CD14-positive monocyte (primary cell): ENCODE measurements at regions not wholly inside any gene's neighbourhood (a gene's known extent, or its start where the extent isn't known, plus 50 kb on each side); places are given as distances from the start of the nearest gene placed in this dataset.
"Not testable (repeated sequence)": the region's sequence is repeated elsewhere in the genome, so short reads cannot be mapped to it uniquely, and the experiment has no call there.

Experiments
- DNase-seq, 3 donors: peaks; one replicate each; pipeline ENCODE4 v3.0.0-alpha.2; 2011 to 2022
- H2AFZ ChIP-seq: 2 replicates; pipeline ENCODE4 v1.6.0; 2012; ENCODE audit warnings: mild to moderate bottlenecking, low read depth, low read length, inconsistent platforms; ENCODE audit not compliant: insufficient read depth, poor library complexity, severe bottlenecking
- H3K27ac ChIP-seq, 2 donors: 1 replicate in 1 of 2; 2 replicates in 1 of 2; pipeline ENCODE4 v1.5.1; 2012 to 2013; ENCODE audit warnings: low read length in 2 of 2, control low read depth in 1 of 2, inconsistent platforms in 1 of 2, low read depth in 1 of 2, mild to moderate bottlenecking in 1 of 2
- H3K27me3 ChIP-seq, 2 donors: one replicate each; pipeline versions ENCODE4 v1.6.0 to v1.6.1; 2011 to 2013; ENCODE audit warnings: low read length in 2 of 2; ENCODE audit not compliant: control insufficient read depth in 2 of 2, insufficient read depth in 2 of 2
- H3K36me3 ChIP-seq, 2 donors: replicated peaks in 1 of 2; 1 replicate in 1 of 2; 2 replicates in 1 of 2; pipeline versions ENCODE4 v1.5.1 to v1.6.1; 2012 to 2013; ENCODE audit warnings: low read length in 2 of 2, control low read depth in 1 of 2, inconsistent platforms in 1 of 2, mild to moderate bottlenecking in 1 of 2; ENCODE audit not compliant: insufficient read depth in 2 of 2, control insufficient read depth in 1 of 2
- H3K4me1 ChIP-seq, 2 donors: 1 replicate in 1 of 2; 2 replicates in 1 of 2; pipeline versions ENCODE4 v1.5.1 to v1.6.1; 2012 to 2013; ENCODE audit warnings: low read length in 2 of 2, control low read depth in 1 of 2, inconsistent platforms in 1 of 2, mild to moderate bottlenecking in 1 of 2, moderate library complexity in 1 of 2; ENCODE audit not compliant: insufficient read depth in 2 of 2, control insufficient read depth in 1 of 2
- H3K4me2 ChIP-seq: replicated peaks from 2 replicates; pipeline ENCODE3; 2012; ENCODE audit warnings: low read length, moderate library complexity, mild to moderate bottlenecking; ENCODE audit not compliant: poor library complexity, severe bottlenecking; ENCODE audit errors: extremely low read depth
- H3K4me3 ChIP-seq, 3 experiments: fragments of 200-600 bp in 1 of 3; sonication (generic) in 1 of 3; replicated peaks in 1 of 3; 1 replicate in 2 of 3; 2 replicates in 1 of 3; pipeline ENCODE4 v1.5.1; 2011 to 2013; ENCODE audit warnings: low read length in 3 of 3, mild to moderate bottlenecking in 3 of 3, control low read depth in 2 of 3, low read depth in 2 of 3, inconsistent platforms in 1 of 3, moderate library complexity in 1 of 3
- H3K79me2 ChIP-seq: 2 replicates; pipeline ENCODE4 v1.6.0; 2012; ENCODE audit warnings: mild to moderate bottlenecking, control low read depth, inconsistent platforms, low read length, moderate library complexity; ENCODE audit not compliant: insufficient read depth
- H3K9ac ChIP-seq: 2 replicates; pipeline ENCODE4 v1.6.0; 2017; ENCODE audit warnings: low read length, mild to moderate bottlenecking; ENCODE audit not compliant: insufficient read depth, poor library complexity, severe bottlenecking
- H3K9me3 ChIP-seq, 2 donors: replicated peaks in 1 of 2; 1 replicate in 1 of 2; 2 replicates in 1 of 2; pipeline versions ENCODE4 v1.5.1 to v1.6.1; 2012 to 2013; ENCODE audit warnings: low read length in 2 of 2, control low read depth in 1 of 2; ENCODE audit not compliant: control insufficient read depth in 1 of 2, insufficient read depth in 1 of 2
- H4K20me1 ChIP-seq: 2 replicates; pipeline ENCODE4 v1.6.0; 2012; ENCODE audit warnings: mild to moderate bottlenecking, low read length, control low read depth, moderate library complexity; ENCODE audit not compliant: insufficient read depth
- H3K27ac Mint-ChIP-seq, 7 donors: one replicate each; pipeline ENCODE4 v1.8.0; 2020; ENCODE audit warnings: mild to moderate bottlenecking in 7 of 7, mixed read lengths in 7 of 7, moderate library complexity in 6 of 7, inconsistent platforms in 2 of 7
- H3K27me3 Mint-ChIP-seq, 3 donors: one replicate each; pipeline ENCODE4 v1.8.0; 2021 to 2022; ENCODE audit warnings: low read depth in 3 of 3, mild to moderate bottlenecking in 3 of 3, mixed read lengths in 3 of 3, moderate library complexity in 3 of 3, inconsistent platforms in 1 of 3
- H3K36me3 Mint-ChIP-seq, 2 donors: one replicate each; pipeline ENCODE4 v1.8.0; 2020; ENCODE audit warnings: mixed read lengths in 2 of 2, inconsistent platforms in 1 of 2, mild to moderate bottlenecking in 1 of 2
- H3K4me1 Mint-ChIP-seq: one replicate; pipeline ENCODE4 v1.8.0; 2020; ENCODE audit warnings: mild to moderate bottlenecking, mixed read lengths
- H3K4me3 Mint-ChIP-seq, 2 donors: one replicate each; pipeline ENCODE4 v1.8.0; 2020; ENCODE audit warnings: mild to moderate bottlenecking in 2 of 2, mixed read lengths in 2 of 2, moderate library complexity in 1 of 2
- H3K9me3 Mint-ChIP-seq, 7 donors: one replicate each; pipeline ENCODE4 v1.8.0; 2020 to 2022; ENCODE audit warnings: mixed read lengths in 7 of 7, mild to moderate bottlenecking in 6 of 7, moderate library complexity in 6 of 7, inconsistent platforms in 2 of 7
- CTCF ChIP-seq: fragments of 200-600 bp; IDR thresholded peaks from one replicate; pipeline ENCODE4 v1.8.0; 2022; ENCODE audit warnings: antibody characterized with exemption, mild to moderate bottlenecking
- WGBS: methylation state at CpG from one replicate; pipeline ENCODE4 v1.1.5; 2013; ENCODE audit warnings: missing lambda C conversion rate; ENCODE audit not compliant: insufficient coverage; 5-methylcytosine and 5-hydroxymethylcytosine counted together
- intact Hi-C, 2 donors: fragments of 100-400 bp; cut with micrococcal nuclease; formaldehyde crosslinking; loops; one replicate each; pipeline versions ENCODE4 v1.15.0 to v1.15.1; 2023

- Mint-ChIP-seq H3K27ac (no peak overlapping the region), H3K4me3 (no peak overlapping the region), H3K27me3 (no peaks in the 10 kb centered on the region), H3K4me1 (no peaks in the 10 kb centered on the region), H3K36me3 (no peaks in the 10 kb centered on the region), H3K9me3 (peaks cover 0 to 7% (median 2%) of the 10 kb centered on the region in 7 donors)
- intact Hi-C loops, result no loop called here
- H3K4me3 ChIP-seq, result no peak overlapping the region
- no peaks in the 10 kb centered on the region for H4K20me1 ChIP-seq
- TF ChIP-seq CTCF, result no peak
- no peaks in the 10 kb centered on the region for H3K79me2 ChIP-seq
- no peaks in the 10 kb centered on the region for H3K4me1 ChIP-seq
- H3K27me3 ChIP-seq, result no peaks in the 10 kb centered on the region
- H3K4me2 ChIP-seq, result no peak overlapping the region
- no peaks in the 10 kb centered on the region for H3K36me3 ChIP-seq
- no peak overlapping the region for H2AFZ ChIP-seq
- no peak overlapping the region for H3K27ac ChIP-seq
- no peak for DNase-seq
- WGBS, result 92% methylated on average over 1 of the region's 3 CpGs
- H3K9ac ChIP-seq, result no peak overlapping the region
- H3K9me3 ChIP-seq, result no peaks in the 10 kb centered on the region
Measured at GRCh38 chr2:67186326-67186725, 210.8 kb upstream of the ETAA1 start.

- Histone ChIP-seq H3K4me3 (no peak overlapping the region), H2AFZ (no peak overlapping the region), H3K27me3 (no peaks in the 10 kb centered on the region), H3K79me2 (no peaks in the 10 kb centered on the region), H3K9ac (no peak overlapping the region), H3K4me2 (no peak overlapping the region), H3K36me3 (no peaks in the 10 kb centered on the region), H4K20me1 (no peaks in the 10 kb centered on the region), H3K4me1 (no peaks in the 10 kb centered on the region), H3K9me3 (no peaks in the 10 kb centered on the region), H3K27ac (no peak overlapping the region)
- H3K4me1 Mint-ChIP-seq, result no peaks in the 10 kb centered on the region
- no peak overlapping the region for H3K4me3 Mint-ChIP-seq
- peaks cover 0 to 9% (median 2%) of the 10 kb centered on the region in 7 donors for H3K9me3 Mint-ChIP-seq
- DNase-seq, result no peak
- no peak overlapping the region for H3K27ac Mint-ChIP-seq
- H3K27me3 Mint-ChIP-seq, result no peaks in the 10 kb centered on the region
- no peak for TF ChIP-seq CTCF
- H3K36me3 Mint-ChIP-seq, result no peaks in the 10 kb centered on the region
- intact Hi-C loops, result no loop called here
- 55% methylated on average over 2 of the region's 4 CpGs for WGBS
Measured at GRCh38 chr2:67186871-67187270, 210.3 kb upstream of the ETAA1 start.

GRCh38 chr2:67195327-67195726 lies 201.8 kb upstream of the ETAA1 start:
- H2AFZ ChIP-seq, H3K27ac Mint-ChIP-seq, intact Hi-C loops, H4K20me1 ChIP-seq, DNase-seq, H3K4me3 ChIP-seq, H3K4me1 ChIP-seq, H3K4me1 Mint-ChIP-seq, H3K9ac ChIP-seq, H3K9me3 ChIP-seq, H3K36me3 ChIP-seq, H3K27me3 Mint-ChIP-seq, H3K4me2 ChIP-seq, H3K79me2 ChIP-seq, H3K27me3 ChIP-seq, H3K4me3 Mint-ChIP-seq, H3K36me3 Mint-ChIP-seq, H3K27ac ChIP-seq: not testable (repeated sequence)
- WGBS, result 100% methylated on average over 1 of the region's 8 CpGs
- peaks cover 6 to 25% (median 11%) of the 10 kb centered on the region in 7 donors for H3K9me3 Mint-ChIP-seq
